ENCODE measurements at regions not wholly inside any gene's neighbourhood (a gene's known extent, or its start where the extent isn't known, plus 50 kb on each side); places are given as distances from the start of the nearest gene placed in this dataset.

GRCh38 chr1:29948581-29948980 is 712.3 kb downstream of the PTPRU start:
- TF ChIP-seq SUZ12 (IDR thresholded peaks at IDR 0.05; ENCODE audit: extremely low read depth, insufficient read depth, insufficient read length) (no peak), YY1 (IDR thresholded peaks at IDR 0.05; ENCODE audit: insufficient read depth, insufficient read length) (no peak)

All from NT2/D1 (cell line).